ENCODE measurements at regions not wholly inside any gene's neighbourhood (a gene's known extent, or its start where the extent isn't known, plus 50 kb on each side); places are given as distances from the start of the nearest gene placed in this dataset.

DNA sequence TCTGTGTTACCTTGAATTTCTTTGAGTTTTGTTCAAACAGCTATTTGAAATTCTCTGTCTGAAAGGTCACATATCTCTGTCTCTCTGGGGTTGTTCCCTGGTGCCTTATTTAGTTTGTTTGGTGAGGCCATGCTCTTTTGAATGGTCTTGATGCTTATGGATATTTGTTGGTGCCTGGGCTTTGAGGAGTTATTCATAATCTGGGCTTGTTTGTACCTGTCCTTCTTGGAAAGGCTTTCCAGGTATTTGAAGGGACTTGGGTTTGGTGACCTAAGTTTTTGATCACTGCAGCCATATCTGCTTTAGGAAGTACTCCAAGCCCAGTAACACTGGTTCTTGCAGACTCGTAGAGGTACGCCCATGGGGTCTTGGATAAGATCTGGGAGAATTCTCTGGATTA, 63.3 kb upstream of the MAGI3 start:
- DNase-seq: no peak
- H3K27me3 ChIP-seq: no peaks in the 10 kb centered on the region
- no peaks in the 10 kb centered on the region for H3K9me3 ChIP-seq
- 96 to 97% methylated on average over 2 of the region's 2 CpGs for WGBS, 2 donors
- H3K36me3 ChIP-seq: no peaks in the 10 kb centered on the region
- no peak overlapping the region for H3K27ac ChIP-seq
- TF ChIP-seq EP300 (IDR thresholded peaks at IDR 0.05): no peak
- TF ChIP-seq POLR2AphosphoS5 (IDR thresholded peaks at IDR 0.05): no peak
- TF ChIP-seq POLR2A (IDR thresholded peaks at IDR 0.05): no peak
- TF ChIP-seq, protein P1, sequence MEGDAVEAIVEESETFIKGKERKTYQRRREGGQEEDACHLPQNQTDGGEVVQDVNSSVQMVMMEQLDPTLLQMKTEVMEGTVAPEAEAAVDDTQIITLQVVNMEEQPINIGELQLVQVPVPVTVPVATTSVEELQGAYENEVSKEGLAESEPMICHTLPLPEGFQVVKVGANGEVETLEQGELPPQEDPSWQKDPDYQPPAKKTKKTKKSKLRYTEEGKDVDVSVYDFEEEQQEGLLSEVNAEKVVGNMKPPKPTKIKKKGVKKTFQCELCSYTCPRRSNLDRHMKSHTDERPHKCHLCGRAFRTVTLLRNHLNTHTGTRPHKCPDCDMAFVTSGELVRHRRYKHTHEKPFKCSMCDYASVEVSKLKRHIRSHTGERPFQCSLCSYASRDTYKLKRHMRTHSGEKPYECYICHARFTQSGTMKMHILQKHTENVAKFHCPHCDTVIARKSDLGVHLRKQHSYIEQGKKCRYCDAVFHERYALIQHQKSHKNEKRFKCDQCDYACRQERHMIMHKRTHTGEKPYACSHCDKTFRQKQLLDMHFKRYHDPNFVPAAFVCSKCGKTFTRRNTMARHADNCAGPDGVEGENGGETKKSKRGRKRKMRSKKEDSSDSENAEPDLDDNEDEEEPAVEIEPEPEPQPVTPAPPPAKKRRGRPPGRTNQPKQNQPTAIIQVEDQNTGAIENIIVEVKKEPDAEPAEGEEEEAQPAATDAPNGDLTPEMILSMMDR (IDR thresholded peaks at IDR 0.05): no peak
- no peak for ATAC-seq (ENCODE audit: low FRiP score in 2 of 2)
- no peak overlapping the region for H3K4me3 ChIP-seq
- no peaks in the 10 kb centered on the region for H3K4me1 ChIP-seq

DNA sequence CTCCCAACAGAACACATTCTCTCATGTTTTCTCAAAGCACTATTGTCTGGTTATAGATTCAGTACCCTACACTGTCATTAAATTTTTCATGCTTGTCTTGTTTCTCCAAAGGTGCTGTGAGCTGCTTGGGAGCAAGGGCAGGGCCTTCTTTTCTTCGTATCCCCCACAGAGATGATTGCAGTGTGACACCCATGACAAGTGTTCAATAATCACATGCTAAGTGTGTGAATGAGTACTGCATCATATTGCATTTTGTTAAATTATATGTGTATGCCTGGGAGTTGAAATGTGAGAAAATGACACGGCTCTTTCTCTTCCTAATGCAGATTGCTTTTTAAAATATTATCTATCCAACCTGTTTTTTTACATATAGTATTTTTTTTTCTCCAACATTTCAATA, 57.3 kb upstream of the MAGI3 start:
- H3K36me3 ChIP-seq: no peaks in the 10 kb centered on the region
- H3K4me1 ChIP-seq: no peaks in the 10 kb centered on the region
- ATAC-seq (ENCODE audit: low FRiP score in 2 of 2): no peak
- DNase-seq: no peak
- H3K27ac ChIP-seq: no peak overlapping the region
- no peak overlapping the region for H3K4me3 ChIP-seq
- H3K27me3 ChIP-seq: no peaks in the 10 kb centered on the region
- no peaks in the 10 kb centered on the region for H3K9me3 ChIP-seq
- WGBS, 2 donors: 79 to 86% methylated on average over 2 of the region's 2 CpGs
- TF ChIP-seq POLR2A (IDR thresholded peaks at IDR 0.05) (no peak), POLR2AphosphoS5 (IDR thresholded peaks at IDR 0.05) (no peak), EP300 (IDR thresholded peaks at IDR 0.05) (no peak)
- TF ChIP-seq, protein P1 (IDR thresholded peaks at IDR 0.05): no peak

DNA sequence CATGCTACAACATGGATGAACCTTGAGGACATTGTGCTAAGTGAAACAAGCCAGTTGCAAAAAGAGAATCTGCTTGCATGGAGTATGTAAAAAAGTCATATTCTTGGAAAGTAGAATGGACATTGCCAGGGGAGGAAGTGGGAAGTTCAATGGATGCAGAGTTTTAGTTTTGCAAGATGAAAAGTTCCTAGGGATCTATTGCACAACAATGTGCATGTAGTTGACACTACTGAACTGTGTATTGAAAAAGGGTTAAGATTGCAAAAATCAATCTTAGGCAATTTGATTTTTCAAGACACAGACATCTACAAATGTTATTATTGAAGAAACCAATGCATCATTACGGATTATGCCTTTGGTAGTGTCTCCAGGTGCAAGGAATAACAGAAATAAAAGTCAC, 50.3 kb upstream of the MAGI3 start:
- Histone ChIP-seq H3K4me3 (no peak overlapping the region), H3K4me1 (no peaks in the 10 kb centered on the region), H3K27ac (no peak overlapping the region), H3K36me3 (no peaks in the 10 kb centered on the region), H3K27me3 (no peaks in the 10 kb centered on the region), H3K9me3 (no peaks in the 10 kb centered on the region)
- 83 to 91% methylated on average over 1 of the region's 1 CpG for WGBS, 2 donors
- DNase-seq (no peak), ATAC-seq (ENCODE audit: low FRiP score in 2 of 2) (no peak)
- no peak for TF ChIP-seq EP300 (IDR thresholded peaks at IDR 0.05)

Data from upper lobe of left lung (tissue), 6 donors.